Stimulated activated naive CD4-positive, alpha-beta T cell (primary cell): ENCODE measurements at regions not wholly inside any gene's neighbourhood (a gene's known extent, or its start where the extent isn't known, plus 50 kb on each side); places are given as distances from the start of the nearest gene placed in this dataset.

Source experiments
- DNase-seq, 6 experiments: peaks; one replicate each; lab custom pipeline; 2025; lab: John Stamatoyannopoulos, UW

DNA sequence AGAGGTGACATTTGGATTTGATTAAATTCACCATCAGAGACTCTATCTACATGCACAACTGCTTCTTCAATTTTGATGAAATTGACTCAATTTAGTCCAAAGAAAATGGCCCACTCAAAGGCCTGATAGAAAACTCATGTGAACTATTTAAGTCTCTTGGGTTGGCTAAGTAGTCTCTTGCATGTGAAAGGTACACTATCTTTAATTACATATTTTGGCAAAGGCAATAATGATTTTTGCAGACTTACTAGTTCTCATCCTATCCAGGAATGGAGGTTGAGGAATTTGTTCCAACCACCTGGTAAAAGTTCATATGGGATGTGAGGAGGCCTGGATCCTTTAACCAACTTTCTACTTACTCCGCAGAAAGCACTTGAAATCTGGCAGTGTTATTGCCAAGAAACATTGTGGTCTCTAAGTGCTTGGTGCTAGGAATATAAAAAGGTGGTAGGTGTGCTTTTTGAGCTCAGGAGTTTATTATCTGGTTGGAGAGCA is 618.6 kb upstream of the MKI67 start:
- no peak for DNase-seq

- DNase-seq, result no peak
Observed at GRCh38 chr10:128747582-128748346, 621.5 kb upstream of the MKI67 start.

DNA sequence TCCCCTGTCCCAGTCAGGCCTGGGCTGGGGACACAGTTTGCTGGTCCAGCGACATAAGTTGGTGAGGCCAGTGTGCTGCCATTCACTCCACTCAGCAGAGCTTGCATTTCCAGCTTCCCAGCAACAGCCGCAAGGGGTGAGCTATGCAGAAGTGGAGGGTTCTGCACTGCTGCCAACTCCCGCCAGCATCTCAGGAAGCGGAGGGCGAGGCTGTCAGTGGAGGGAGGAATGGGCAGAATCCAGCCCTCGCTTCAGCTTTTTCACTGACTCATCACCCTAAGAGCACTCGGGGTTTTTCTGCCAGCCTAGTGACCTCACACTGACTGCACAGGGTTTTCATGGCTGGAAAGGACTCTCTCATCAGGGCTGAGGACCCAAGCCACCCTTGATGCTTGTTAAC is 625.1 kb upstream of the MKI67 start:
- DNase-seq, result no peak

- DNase-seq, result no peak
Observed at GRCh38 chr10:128751851-128752250, 625.6 kb upstream of the MKI67 start.

GRCh38 chr10:128759174-128759573 is 633.0 kb upstream of the MKI67 start:
- no peak for DNase-seq

GRCh38 chr10:128763588-128763987 is 637.4 kb upstream of the MKI67 start:
- no peak for DNase-seq

GRCh38 chr10:128764190-128764589 is 638.0 kb upstream of the MKI67 start:
- no peak for DNase-seq

DNA sequence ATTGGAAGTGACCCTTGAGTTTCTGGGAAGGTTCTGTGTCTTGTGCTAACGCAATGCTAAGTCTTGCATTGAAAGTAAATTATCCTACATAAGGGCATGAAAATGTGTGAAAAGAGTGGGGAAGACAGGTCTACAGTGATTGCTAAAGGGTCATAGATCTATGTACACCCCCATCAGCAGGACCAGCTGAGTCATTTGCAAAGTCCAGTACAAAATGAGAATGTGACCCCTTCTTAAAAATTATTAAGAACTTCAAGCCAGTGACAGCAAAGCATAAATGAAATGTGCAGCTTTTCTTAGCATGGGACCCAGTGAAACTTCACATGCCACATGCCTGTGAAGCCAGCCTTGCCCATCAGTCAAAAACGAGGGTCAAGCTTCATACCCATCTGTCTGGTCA is 640.7 kb upstream of the MKI67 start:
- no peak for DNase-seq

DNA sequence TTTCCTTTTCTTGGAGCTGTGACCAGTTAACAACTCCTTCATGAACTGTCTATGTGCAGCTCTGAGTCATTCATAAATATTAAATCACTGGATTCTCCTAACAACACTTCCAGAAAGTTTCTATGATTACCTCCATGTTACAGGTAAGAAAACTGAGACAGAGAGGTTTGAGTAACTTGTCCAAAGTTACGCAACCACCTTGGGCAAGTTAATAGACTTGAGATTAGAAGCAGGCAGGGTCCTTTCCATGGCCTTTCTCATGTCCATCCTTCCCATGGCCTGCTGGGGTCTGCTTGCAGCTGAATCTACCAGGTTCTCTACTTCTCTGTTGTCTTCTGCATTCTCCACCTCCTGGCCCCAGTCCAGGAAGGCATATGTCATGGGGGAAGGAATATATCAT is 648.8 kb upstream of the MKI67 start:
- DNase-seq, result no peak

DNA sequence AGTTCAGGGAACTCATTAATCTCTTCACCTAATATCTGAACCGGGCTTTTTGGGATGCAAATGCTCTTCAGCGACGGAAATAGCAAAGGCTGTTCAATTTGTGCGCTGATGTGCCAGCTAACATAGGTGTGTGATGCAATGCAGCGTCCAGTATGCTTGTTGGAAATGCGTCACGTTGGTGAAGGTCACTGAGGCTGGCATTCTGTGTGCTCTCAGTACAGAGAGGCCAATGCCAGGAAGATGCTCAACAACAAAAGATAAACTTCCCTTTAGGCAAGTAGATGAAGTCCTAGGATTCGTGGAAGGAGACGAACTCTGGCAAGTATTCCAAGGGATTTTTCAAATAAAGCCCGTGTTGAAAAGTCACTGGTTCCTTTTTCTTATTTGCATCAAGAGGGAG is 649.5 kb upstream of the MKI67 start:
- no peak for DNase-seq

DNA sequence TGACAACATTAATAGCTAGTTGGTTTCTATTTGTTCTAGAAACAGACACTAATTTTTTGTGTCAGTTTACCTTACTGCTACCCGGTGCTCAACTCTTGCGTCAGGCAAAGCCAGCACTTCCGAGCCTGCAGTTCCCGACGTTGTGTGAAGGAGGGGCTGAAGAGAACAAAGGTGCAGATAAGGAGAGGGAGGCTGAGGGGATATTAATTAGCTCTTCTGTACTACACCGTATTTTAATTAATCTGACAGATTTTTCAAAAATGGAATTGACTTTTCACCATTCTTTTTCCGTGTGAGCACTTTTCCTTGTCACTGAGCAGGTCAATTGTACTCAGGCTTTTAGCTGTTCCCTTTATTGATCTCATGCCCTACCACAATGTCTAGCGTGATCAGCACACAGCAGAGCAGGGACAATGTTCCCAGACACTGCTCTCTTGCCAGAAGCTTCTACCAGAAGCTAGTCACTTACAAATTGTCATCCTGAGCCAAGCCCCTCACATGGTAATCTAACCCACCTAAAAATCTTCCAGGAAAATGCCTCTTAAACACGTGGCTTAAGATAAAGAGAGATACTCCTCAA is 650.5 kb upstream of the MKI67 start:
- no peak for DNase-seq

GRCh38 chr10:128777342-128777741 is 651.1 kb upstream of the MKI67 start:
- no peak for DNase-seq

DNA sequence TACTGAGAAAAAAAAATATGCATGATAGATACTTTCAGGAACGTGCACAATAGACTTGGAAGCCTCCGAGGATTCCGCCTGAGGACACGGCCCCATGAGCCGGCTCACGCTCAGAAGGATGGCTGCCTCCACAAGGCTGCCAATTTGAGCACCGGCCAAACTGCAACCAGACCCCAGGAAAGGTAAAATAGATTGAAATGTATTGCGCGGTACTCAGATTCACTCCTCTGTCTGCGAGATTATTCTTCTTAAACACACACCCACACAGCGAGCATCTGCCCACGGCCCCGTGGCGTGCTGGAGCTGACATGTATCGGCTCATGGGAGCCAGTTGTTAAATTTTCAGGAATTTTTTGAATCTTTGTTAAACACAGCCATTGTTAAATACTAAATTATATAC is 653.2 kb upstream of the MKI67 start:
- DNase-seq, result no peak

DNA sequence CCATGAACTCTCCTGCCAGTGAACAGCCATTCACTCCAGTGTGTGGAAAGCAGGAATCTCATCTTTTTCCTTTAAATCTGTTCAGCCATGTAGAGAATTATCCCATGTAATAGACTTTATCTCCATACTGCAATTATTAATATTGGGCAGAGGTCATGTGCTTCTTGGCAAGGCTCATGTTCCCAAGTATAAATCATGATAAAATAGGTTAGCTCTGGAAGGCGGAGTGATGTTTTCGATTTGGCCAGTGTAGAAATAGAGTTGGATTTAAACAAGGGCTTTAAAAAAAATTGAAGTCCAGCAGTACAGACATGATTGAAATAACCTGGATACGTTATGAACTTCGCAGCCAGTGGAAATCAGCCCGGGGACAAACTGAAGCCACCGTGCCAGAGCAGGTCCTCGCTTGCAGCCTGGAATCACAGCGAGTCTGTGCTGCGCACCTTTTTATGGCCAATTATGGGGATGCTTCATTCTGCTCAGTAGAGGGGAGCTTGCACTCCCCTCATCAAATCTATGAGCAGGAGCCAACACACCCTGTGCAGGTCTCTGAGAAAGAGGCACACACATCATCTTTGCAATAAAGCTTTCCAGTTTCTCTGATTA is 654.0 kb upstream of the MKI67 start:
- DNase-seq, result no peak

DNA sequence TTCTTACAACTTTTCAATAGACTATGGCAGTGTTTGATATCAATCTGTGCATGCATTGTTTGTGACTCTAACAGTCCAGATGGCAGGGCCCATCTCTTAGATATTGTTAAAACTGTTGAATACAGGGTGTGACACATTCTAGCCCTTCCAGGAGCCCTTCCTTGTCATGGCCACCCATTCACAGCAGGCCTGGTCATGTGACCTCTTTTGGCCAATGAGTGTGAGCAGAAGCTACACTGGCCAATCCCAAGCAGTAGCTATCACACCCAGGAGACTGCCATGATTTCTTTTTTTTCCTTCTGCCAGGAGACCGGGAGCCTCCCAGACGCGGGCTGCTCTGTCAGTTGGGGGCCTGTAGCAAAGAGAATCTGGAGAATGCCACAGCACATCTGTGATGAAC is 655.4 kb upstream of the MKI67 start:
- DNase-seq, result no peak

DNA sequence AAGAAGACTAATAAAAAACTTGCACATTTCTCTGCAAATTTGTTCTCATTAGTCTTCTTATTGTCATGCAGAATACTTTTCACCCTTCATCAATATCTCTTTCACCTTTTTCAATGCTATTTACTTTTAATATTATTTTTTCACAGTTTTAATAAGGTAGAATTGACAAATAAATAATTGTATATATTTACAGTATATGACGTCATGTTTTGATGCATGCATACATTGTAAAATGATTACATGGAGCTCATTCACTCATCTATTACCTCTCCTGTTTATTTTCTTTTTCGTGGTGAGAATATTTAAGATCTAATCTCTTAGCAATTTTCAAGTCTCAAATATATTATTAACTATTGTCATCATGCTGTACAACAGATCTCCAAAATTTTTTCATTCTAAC is 658.2 kb upstream of the MKI67 start:
- DNase-seq, result no peak

- no peak for DNase-seq
Observed at GRCh38 chr10:128792426-128793140, 666.4 kb upstream of the MKI67 start.

GRCh38 chr10:128793726-128794655 is 667.8 kb upstream of the MKI67 start:
- no peak for DNase-seq

GRCh38 chr10:128796396-128796912 is 670.2 kb upstream of the MKI67 start:
- no peak for DNase-seq

GRCh38 chr10:128802062-128802461 is 665.0 kb upstream of the MGMT start:
- DNase-seq, result no peak

GRCh38 chr10:128803790-128804189 is 663.3 kb upstream of the MGMT start:
- no peak for DNase-seq
